Sigmoid colon (tissue), 6 donors: ENCODE measurements at regions not wholly inside any gene's neighbourhood (a gene's known extent, or its start where the extent isn't known, plus 50 kb on each side); places are given as distances from the start of the nearest gene placed in this dataset.

Source experiments
- DNase-seq: peaks from one replicate; pipeline ENCODE4 v3.0.0-alpha.2; 2019
- H3K27ac ChIP-seq, 4 donors: fragments of 200-600 bp; sonication (generic); one replicate each; pipeline ENCODE4 v1.5.1; 2016 to 2019; ENCODE audit warnings: mild to moderate bottlenecking in 1 of 4
- H3K27me3 ChIP-seq, 3 donors: fragments of 200-600 bp; sonication (generic); one replicate each; pipeline ENCODE4 v1.5.1; 2019; ENCODE audit warnings: mild to moderate bottlenecking in 1 of 3
- H3K36me3 ChIP-seq, 4 donors: fragments of 200-600 bp; sonication (generic); one replicate each; pipeline ENCODE4 v1.5.1; 2016 to 2019
- H3K4me1 ChIP-seq, 4 donors: fragments of 200-600 bp; sonication (generic); one replicate each; pipeline ENCODE4 v1.5.1; 2017 to 2019
- H3K4me3 ChIP-seq, 4 donors: fragments of 200-600 bp; sonication (generic); one replicate each; pipeline ENCODE4 v1.5.1; 2017 to 2019; ENCODE audit warnings: mild to moderate bottlenecking in 2 of 4, moderate library complexity in 1 of 4
- H3K9me3 ChIP-seq, 4 donors: fragments of 200-600 bp in 3 of 4; sonication (generic) in 3 of 4; one replicate each; pipeline versions ENCODE4 v1.5.1 to v1.6.1; 2013 to 2019
- CTCF ChIP-seq, 4 experiments: fragments of 450-650 bp in 3 of 4; fragments of 200-600 bp in 1 of 4; IDR thresholded peaks; one replicate each; pipeline ENCODE4 v1.5.1; 2016 to 2019; ENCODE audit warnings: antibody characterized with exemption in 4 of 4, mild to moderate bottlenecking in 3 of 4, moderate library complexity in 2 of 4
- EP300 ChIP-seq, 4 donors: sonication (generic); formaldehyde crosslinking; IDR thresholded peaks; one replicate each; pipeline ENCODE4 v1.6.1; 2017; ENCODE audit warnings: antibody characterized with exemption in 4 of 4
- POLR2A ChIP-seq, 2 donors: fragments of 450-650 bp; IDR thresholded peaks; one replicate each; pipeline ENCODE4 v1.6.1; 2016; ENCODE audit warnings: antibody characterized with exemption in 2 of 2, mild to moderate bottlenecking in 2 of 2, moderate library complexity in 2 of 2
- POLR2AphosphoS5 ChIP-seq, 4 donors: sonication (generic); formaldehyde crosslinking; IDR thresholded peaks; one replicate each; pipeline ENCODE4 v1.6.1; 2017; ENCODE audit warnings: antibody characterized with exemption in 4 of 4
- WGBS, 2 donors: extraction: QIAGEN DNeasy Blood & Tissue Kit; methylation state at CpG; one replicate each; pipeline ENCODE4 v1.1.7; 2013; 5-methylcytosine and 5-hydroxymethylcytosine counted together
- intact Hi-C: fragments of 100-400 bp; cut with DNase I; formaldehyde crosslinking; loops from one replicate; pipeline ENCODE4 v1.15.1; 2023
- donor health status: healthy with polysubstance abuse.
- donor health status: healthy.

GRCh38 chr11:101202614-101203013, 73.0 kb upstream of the PGR start:
- DNase-seq = no peak
- no peak overlapping the region for H3K4me3 ChIP-seq
- no peak overlapping the region for H3K27ac ChIP-seq
- H3K4me1 ChIP-seq = no peaks in the 10 kb centered on the region
- H3K36me3 ChIP-seq = no peaks in the 10 kb centered on the region
- intact Hi-C loops = no loop called here
- peaks cover 0 to 5% (median 2%) of the 10 kb centered on the region in 4 donors for H3K9me3 ChIP-seq
- TF ChIP-seq EP300 (IDR thresholded peaks at IDR 0.05) = no peak
- no peak for TF ChIP-seq CTCF (IDR thresholded peaks at IDR 0.05)
- no peak for TF ChIP-seq POLR2A (IDR thresholded peaks at IDR 0.05)
- no peak for TF ChIP-seq POLR2AphosphoS5 (IDR thresholded peaks at IDR 0.05)
- no peaks in the 10 kb centered on the region for H3K27me3 ChIP-seq

GRCh38 chr11:101199416-101199815, 69.8 kb upstream of the PGR start:
- intact Hi-C loops = no loop called here
- WGBS, 2 donors = 68 to 77% methylated on average over 2 of the region's 2 CpGs
- Histone ChIP-seq H3K9me3 (no peaks in the 10 kb centered on the region), H3K27ac (no peak overlapping the region), H3K4me1 (no peaks in the 10 kb centered on the region), H3K4me3 (no peak overlapping the region), H3K36me3 (no peaks in the 10 kb centered on the region), H3K27me3 (no peaks in the 10 kb centered on the region)
- TF ChIP-seq POLR2A (IDR thresholded peaks at IDR 0.05) = no peak
- TF ChIP-seq POLR2AphosphoS5 (IDR thresholded peaks at IDR 0.05) = no peak
- no peak for TF ChIP-seq CTCF (IDR thresholded peaks at IDR 0.05)
- no peak for TF ChIP-seq EP300 (IDR thresholded peaks at IDR 0.05)
- no peak for DNase-seq

GRCh38 chr11:101195294-101195693, 65.7 kb upstream of the PGR start:
- Histone ChIP-seq H3K4me3 (no peak overlapping the region), H3K36me3 (no peaks in the 10 kb centered on the region), H3K27ac (no peak overlapping the region), H3K27me3 (no peaks in the 10 kb centered on the region), H3K4me1 (no peaks in the 10 kb centered on the region), H3K9me3 (no peaks in the 10 kb centered on the region)
- 2 to 15% methylated on average over 2 of the region's 2 CpGs for WGBS, 2 donors
- intact Hi-C loops = no loop called here
- TF ChIP-seq POLR2A (IDR thresholded peaks at IDR 0.05) (no peak), POLR2AphosphoS5 (IDR thresholded peaks at IDR 0.05) (no peak), EP300 (IDR thresholded peaks at IDR 0.05) (no peak), CTCF (IDR thresholded peaks at IDR 0.05) (no peak)
- no peak for DNase-seq

- 89% methylated on average over 2 of the region's 2 CpGs for WGBS, 2 donors
- no peak for DNase-seq
- H3K4me1 ChIP-seq = peaks cover 0 to 23% (median 21%) of the 10 kb centered on the region in 4 donors
- H3K27me3 ChIP-seq = no peaks in the 10 kb centered on the region
- no peak overlapping the region for H3K4me3 ChIP-seq
- TF ChIP-seq EP300 (IDR thresholded peaks at IDR 0.05) = no peak
- no peak for TF ChIP-seq CTCF (IDR thresholded peaks at IDR 0.05)
- TF ChIP-seq POLR2AphosphoS5 (IDR thresholded peaks at IDR 0.05) = no peak
- TF ChIP-seq POLR2A (IDR thresholded peaks at IDR 0.05) = no peak
- peak overlapping the region in 2 of 4 donors; percentile 56 to 66 for H3K27ac ChIP-seq
- intact Hi-C loops = loop anchor here (10.0 kb wide), 1 partner anchor 64 kb away; the partner anchor contains the start of gene PGR
- no peaks in the 10 kb centered on the region for H3K9me3 ChIP-seq
- no peaks in the 10 kb centered on the region for H3K36me3 ChIP-seq
Measured at GRCh38 chr11:101188801-101189200, 59.2 kb upstream of the PGR start.

GRCh38 chr11:101188173-101188572, 58.6 kb upstream of the PGR start:
- intact Hi-C loops = loop anchor here (10.0 kb wide), 1 partner anchor 63 kb away; the partner anchor contains the start of gene PGR
- 72 to 81% methylated on average over 3 of the region's 3 CpGs for WGBS, 2 donors
- Histone ChIP-seq H3K4me1 (peaks cover 0 to 23% (median 21%) of the 10 kb centered on the region in 4 donors), H3K4me3 (no peak overlapping the region), H3K27ac (peak overlapping the region in 3 of 4 donors; percentile 14 to 66 (median 56)), H3K9me3 (no peaks in the 10 kb centered on the region), H3K27me3 (no peaks in the 10 kb centered on the region), H3K36me3 (no peaks in the 10 kb centered on the region)
- no peak for TF ChIP-seq POLR2A (IDR thresholded peaks at IDR 0.05)
- TF ChIP-seq EP300 (IDR thresholded peaks at IDR 0.05) = no peak
- TF ChIP-seq CTCF (IDR thresholded peaks at IDR 0.05) = no peak
- TF ChIP-seq POLR2AphosphoS5 (IDR thresholded peaks at IDR 0.05) = no peak
- DNase-seq = no peak
